ENCODE measurements at regions not wholly inside any gene's neighbourhood (a gene's known extent, or its start where the extent isn't known, plus 50 kb on each side); places are given as distances from the start of the nearest gene placed in this dataset.

GRCh38 chr5:161115941-161116340 lies 263.9 kb upstream of the ATP10B start:
- TF ChIP-seq EZH2 (IDR thresholded peaks at IDR 0.05; ENCODE audit: low read length) (no peak), CTCF (optimal IDR thresholded peaks at IDR 0.05 in 1 of 3, IDR thresholded peaks at IDR 0.05 in 1 of 3, conservative IDR thresholded peaks at IDR 0.05 in 1 of 3; ENCODE audit: extremely low read depth in 1 of 3, insufficient read depth in 2 of 3, low read length in 3 of 3) (no peak)
- H3K27ac ChIP-seq (ENCODE audit: control insufficient read depth, insufficient read depth, low read length): no peak overlapping the region

GRCh38 chr5:161112371-161112770 lies 260.4 kb upstream of the ATP10B start:
- no peaks in the 10 kb centered on the region for H3K27me3 ChIP-seq (ENCODE audit: control insufficient read depth, extremely low read depth, insufficient read depth, low read length)
- no peak overlapping the region for H3K4me2 ChIP-seq (ENCODE audit: control insufficient read depth, extremely low read depth, insufficient read depth, low read depth, low read length)
- H3K27ac ChIP-seq (ENCODE audit: control insufficient read depth, insufficient read depth, low read length): no peak overlapping the region
- TF ChIP-seq CTCF (optimal IDR thresholded peaks at IDR 0.05 in 1 of 3, IDR thresholded peaks at IDR 0.05 in 1 of 3, conservative IDR thresholded peaks at IDR 0.05 in 1 of 3; ENCODE audit: extremely low read depth in 1 of 3, insufficient read depth in 2 of 3, low read length in 3 of 3) (no peak), EZH2 (IDR thresholded peaks at IDR 0.05; ENCODE audit: low read length) (no peak)
- H2AFZ ChIP-seq (ENCODE audit: control insufficient read depth, low read length): no peak overlapping the region
- no peak for FAIRE-seq
- H3K36me3 ChIP-seq (ENCODE audit: control insufficient read depth in 2 of 2, extremely low read depth in 1 of 2, insufficient read depth in 2 of 2, low read length in 2 of 2): no peaks in the 10 kb centered on the region
- H3K9me1 ChIP-seq (ENCODE audit: control insufficient read depth, extremely low read depth, insufficient read depth, low read length): no peaks in the 10 kb centered on the region
- no peak overlapping the region for H3K4me3 ChIP-seq (ENCODE audit: control insufficient read depth in 2 of 3, extremely low read depth in 1 of 3, insufficient read depth in 2 of 3, low read depth in 1 of 3, low read length in 3 of 3)
- no peaks in the 10 kb centered on the region for H4K20me1 ChIP-seq (ENCODE audit: control insufficient read depth, extremely low read depth, insufficient read depth, low read length)
- no peak for DNase-seq (ENCODE audit: low read depth, low spot score)
- no peaks in the 10 kb centered on the region for H3K79me2 ChIP-seq (ENCODE audit: control insufficient read depth, insufficient read depth, low read length)
- H3K4me1 ChIP-seq (ENCODE audit: control insufficient read depth, extremely low read depth, insufficient read depth, low read length): no peaks in the 10 kb centered on the region
- dilution Hi-C loops (cut with MboI; ENCODE audit: extremely low pct_ligation_motif_present, low sequenced_read_pairs): no loop called here
- no peaks in the 10 kb centered on the region for H3K9me3 ChIP-seq (ENCODE audit: control insufficient read depth, low read depth, low read length)
- no peak overlapping the region for H3K9ac ChIP-seq (ENCODE audit: control insufficient read depth, extremely low read depth, insufficient read depth, low read length)

More at GRCh38 chr5:161115941-161116340, 263.9 kb upstream of the ATP10B start:
- Histone ChIP-seq H3K4me3 (ENCODE audit: control insufficient read depth in 2 of 3, extremely low read depth in 1 of 3, insufficient read depth in 2 of 3, low read depth in 1 of 3, low read length in 3 of 3) (no peak overlapping the region), H3K4me2 (ENCODE audit: control insufficient read depth, extremely low read depth, insufficient read depth, low read depth, low read length) (no peak overlapping the region), H3K9ac (ENCODE audit: control insufficient read depth, extremely low read depth, insufficient read depth, low read length) (no peak overlapping the region), H2AFZ (ENCODE audit: control insufficient read depth, low read length) (no peak overlapping the region), H4K20me1 (ENCODE audit: control insufficient read depth, extremely low read depth, insufficient read depth, low read length) (no peaks in the 10 kb centered on the region), H3K4me1 (ENCODE audit: control insufficient read depth, extremely low read depth, insufficient read depth, low read length) (no peaks in the 10 kb centered on the region), H3K27me3 (ENCODE audit: control insufficient read depth, extremely low read depth, insufficient read depth, low read length) (no peaks in the 10 kb centered on the region), H3K36me3 (ENCODE audit: control insufficient read depth in 2 of 2, extremely low read depth in 1 of 2, insufficient read depth in 2 of 2, low read length in 2 of 2) (no peaks in the 10 kb centered on the region), H3K9me3 (ENCODE audit: control insufficient read depth, low read depth, low read length) (no peaks in the 10 kb centered on the region), H3K79me2 (ENCODE audit: control insufficient read depth, insufficient read depth, low read length) (no peaks in the 10 kb centered on the region), H3K9me1 (ENCODE audit: control insufficient read depth, extremely low read depth, insufficient read depth, low read length) (no peaks in the 10 kb centered on the region)
- dilution Hi-C loops (cut with MboI; ENCODE audit: extremely low pct_ligation_motif_present, low sequenced_read_pairs): no loop called here
- FAIRE-seq (no peak), DNase-seq (ENCODE audit: low read depth, low spot score) (no peak)

Data from keratinocyte (primary cell).